GM12878 (cell line): ENCODE measurements at regions not wholly inside any gene's neighbourhood (a gene's known extent, or its start where the extent isn't known, plus 50 kb on each side); places are given as distances from the start of the nearest gene placed in this dataset.

Experiments used
- FOS ChIP-seq: IDR thresholded peaks from 3 replicates; pipeline ENCODE4 v1.6.1; 2011; ENCODE audit warnings: borderline replicate concordance; ENCODE audit not compliant: insufficient read length; ENCODE audit errors: extremely low read depth
- PBX3 ChIP-seq: IDR thresholded peaks from 2 replicates; pipeline ENCODE4 v1.6.1; 2011; ENCODE audit warnings: mild to moderate bottlenecking, low read depth, low read length, moderate library complexity; ENCODE audit not compliant: insufficient replicate concordance
- RAD21 ChIP-seq: IDR thresholded peaks from 2 replicates; pipeline ENCODE4 v1.6.1; 2011; ENCODE audit warnings: mild to moderate bottlenecking, low read depth, low read length, moderate library complexity; ENCODE audit not compliant: insufficient read depth
- TF ChIP-seq, protein P1 (sequence below): fragments of 150-350 bp; IDR thresholded peaks from 2 replicates; pipeline ENCODE4 v1.6.1; 2014; ENCODE audit warnings: mild to moderate bottlenecking, low read depth, low read length

GRCh38 chr2:129087133-129087813 lies 768.6 kb upstream of the HS6ST1 start:
- TF ChIP-seq FOS (no peak), RAD21 (no peak), PBX3 (no peak)
- TF ChIP-seq, protein P1, sequence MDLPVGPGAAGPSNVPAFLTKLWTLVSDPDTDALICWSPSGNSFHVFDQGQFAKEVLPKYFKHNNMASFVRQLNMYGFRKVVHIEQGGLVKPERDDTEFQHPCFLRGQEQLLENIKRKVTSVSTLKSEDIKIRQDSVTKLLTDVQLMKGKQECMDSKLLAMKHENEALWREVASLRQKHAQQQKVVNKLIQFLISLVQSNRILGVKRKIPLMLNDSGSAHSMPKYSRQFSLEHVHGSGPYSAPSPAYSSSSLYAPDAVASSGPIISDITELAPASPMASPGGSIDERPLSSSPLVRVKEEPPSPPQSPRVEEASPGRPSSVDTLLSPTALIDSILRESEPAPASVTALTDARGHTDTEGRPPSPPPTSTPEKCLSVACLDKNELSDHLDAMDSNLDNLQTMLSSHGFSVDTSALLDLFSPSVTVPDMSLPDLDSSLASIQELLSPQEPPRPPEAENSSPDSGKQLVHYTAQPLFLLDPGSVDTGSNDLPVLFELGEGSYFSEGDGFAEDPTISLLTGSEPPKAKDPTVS: no peak
